CD14-positive monocyte (primary cell): ENCODE measurements at regions not wholly inside any gene's neighbourhood (a gene's known extent, or its start where the extent isn't known, plus 50 kb on each side); places are given as distances from the start of the nearest gene placed in this dataset.

Source experiments
- DNase-seq, 3 donors: peaks; one replicate each; pipeline ENCODE4 v3.0.0-alpha.2; 2011 to 2022
- H2AFZ ChIP-seq: 2 replicates; pipeline ENCODE4 v1.6.0; 2012; ENCODE audit warnings: mild to moderate bottlenecking, low read depth, low read length, inconsistent platforms; ENCODE audit not compliant: insufficient read depth, poor library complexity, severe bottlenecking
- H3K27ac ChIP-seq, 2 donors: 1 replicate in 1 of 2; 2 replicates in 1 of 2; pipeline ENCODE4 v1.5.1; 2012 to 2013; ENCODE audit warnings: low read length in 2 of 2, control low read depth in 1 of 2, inconsistent platforms in 1 of 2, low read depth in 1 of 2, mild to moderate bottlenecking in 1 of 2
- H3K27me3 ChIP-seq, 2 donors: one replicate each; pipeline versions ENCODE4 v1.6.0 to v1.6.1; 2011 to 2013; ENCODE audit warnings: low read length in 2 of 2; ENCODE audit not compliant: control insufficient read depth in 2 of 2, insufficient read depth in 2 of 2
- H3K36me3 ChIP-seq, 2 donors: replicated peaks in 1 of 2; 1 replicate in 1 of 2; 2 replicates in 1 of 2; pipeline versions ENCODE4 v1.5.1 to v1.6.1; 2012 to 2013; ENCODE audit warnings: low read length in 2 of 2, control low read depth in 1 of 2, inconsistent platforms in 1 of 2, mild to moderate bottlenecking in 1 of 2; ENCODE audit not compliant: insufficient read depth in 2 of 2, control insufficient read depth in 1 of 2
- H3K4me1 ChIP-seq, 2 donors: 1 replicate in 1 of 2; 2 replicates in 1 of 2; pipeline versions ENCODE4 v1.5.1 to v1.6.1; 2012 to 2013; ENCODE audit warnings: low read length in 2 of 2, control low read depth in 1 of 2, inconsistent platforms in 1 of 2, mild to moderate bottlenecking in 1 of 2, moderate library complexity in 1 of 2; ENCODE audit not compliant: insufficient read depth in 2 of 2, control insufficient read depth in 1 of 2
- H3K4me2 ChIP-seq: replicated peaks from 2 replicates; pipeline ENCODE3; 2012; ENCODE audit warnings: low read length, moderate library complexity, mild to moderate bottlenecking; ENCODE audit not compliant: poor library complexity, severe bottlenecking; ENCODE audit errors: extremely low read depth
- H3K4me3 ChIP-seq, 3 experiments: fragments of 200-600 bp in 1 of 3; sonication (generic) in 1 of 3; replicated peaks in 1 of 3; 1 replicate in 2 of 3; 2 replicates in 1 of 3; pipeline ENCODE4 v1.5.1; 2011 to 2013; ENCODE audit warnings: low read length in 3 of 3, mild to moderate bottlenecking in 3 of 3, control low read depth in 2 of 3, low read depth in 2 of 3, inconsistent platforms in 1 of 3, moderate library complexity in 1 of 3
- H3K79me2 ChIP-seq: 2 replicates; pipeline ENCODE4 v1.6.0; 2012; ENCODE audit warnings: mild to moderate bottlenecking, control low read depth, inconsistent platforms, low read length, moderate library complexity; ENCODE audit not compliant: insufficient read depth
- H3K9ac ChIP-seq: 2 replicates; pipeline ENCODE4 v1.6.0; 2017; ENCODE audit warnings: low read length, mild to moderate bottlenecking; ENCODE audit not compliant: insufficient read depth, poor library complexity, severe bottlenecking
- H3K9me3 ChIP-seq, 2 donors: replicated peaks in 1 of 2; 1 replicate in 1 of 2; 2 replicates in 1 of 2; pipeline versions ENCODE4 v1.5.1 to v1.6.1; 2012 to 2013; ENCODE audit warnings: low read length in 2 of 2, control low read depth in 1 of 2; ENCODE audit not compliant: control insufficient read depth in 1 of 2, insufficient read depth in 1 of 2
- H4K20me1 ChIP-seq: 2 replicates; pipeline ENCODE4 v1.6.0; 2012; ENCODE audit warnings: mild to moderate bottlenecking, low read length, control low read depth, moderate library complexity; ENCODE audit not compliant: insufficient read depth
- H3K27ac Mint-ChIP-seq, 7 donors: one replicate each; pipeline ENCODE4 v1.8.0; 2020; ENCODE audit warnings: mild to moderate bottlenecking in 7 of 7, mixed read lengths in 7 of 7, moderate library complexity in 6 of 7, inconsistent platforms in 2 of 7
- H3K27me3 Mint-ChIP-seq, 3 donors: one replicate each; pipeline ENCODE4 v1.8.0; 2021 to 2022; ENCODE audit warnings: low read depth in 3 of 3, mild to moderate bottlenecking in 3 of 3, mixed read lengths in 3 of 3, moderate library complexity in 3 of 3, inconsistent platforms in 1 of 3
- H3K36me3 Mint-ChIP-seq, 2 donors: one replicate each; pipeline ENCODE4 v1.8.0; 2020; ENCODE audit warnings: mixed read lengths in 2 of 2, inconsistent platforms in 1 of 2, mild to moderate bottlenecking in 1 of 2
- H3K4me1 Mint-ChIP-seq: one replicate; pipeline ENCODE4 v1.8.0; 2020; ENCODE audit warnings: mild to moderate bottlenecking, mixed read lengths
- H3K4me3 Mint-ChIP-seq, 2 donors: one replicate each; pipeline ENCODE4 v1.8.0; 2020; ENCODE audit warnings: mild to moderate bottlenecking in 2 of 2, mixed read lengths in 2 of 2, moderate library complexity in 1 of 2
- H3K9me3 Mint-ChIP-seq, 7 donors: one replicate each; pipeline ENCODE4 v1.8.0; 2020 to 2022; ENCODE audit warnings: mixed read lengths in 7 of 7, mild to moderate bottlenecking in 6 of 7, moderate library complexity in 6 of 7, inconsistent platforms in 2 of 7
- WGBS: methylation state at CpG from one replicate; pipeline ENCODE4 v1.1.5; 2013; ENCODE audit warnings: missing lambda C conversion rate; ENCODE audit not compliant: insufficient coverage; 5-methylcytosine and 5-hydroxymethylcytosine counted together
- intact Hi-C, 2 donors: fragments of 100-400 bp; cut with micrococcal nuclease; formaldehyde crosslinking; loops; one replicate each; pipeline versions ENCODE4 v1.15.0 to v1.15.1; 2023
- TF ChIP-seq, protein P1 (sequence below): fragments of 200-600 bp; IDR thresholded peaks from one replicate; pipeline ENCODE4 v1.8.0; 2022; ENCODE audit warnings: antibody characterized with exemption, mild to moderate bottlenecking

DNA sequence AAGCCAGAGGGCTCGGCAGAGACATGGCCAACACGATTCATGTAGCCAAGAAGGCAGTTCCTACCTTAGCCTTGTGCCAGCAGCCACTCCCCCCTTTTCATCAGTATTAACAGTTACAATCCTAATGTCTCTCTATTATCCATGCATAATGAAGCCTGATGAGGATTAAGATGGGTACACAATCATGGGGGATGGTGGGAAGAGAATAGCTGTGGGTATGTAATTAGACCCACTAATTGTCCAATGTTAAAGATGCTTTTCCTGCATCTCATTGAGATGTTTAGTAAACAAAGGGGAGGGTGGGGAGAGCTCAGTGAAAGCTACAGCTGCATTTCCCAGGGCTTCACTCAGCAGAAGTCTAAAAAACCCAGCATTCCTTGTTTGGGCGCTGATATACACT lies 70.4 kb upstream of the CMKLR1 start:
- no peak for DNase-seq
- no peak overlapping the region for H3K4me2 ChIP-seq
- WGBS: no CpG with 5 or more reads among the region's 3 CpGs
- TF ChIP-seq, protein P1, sequence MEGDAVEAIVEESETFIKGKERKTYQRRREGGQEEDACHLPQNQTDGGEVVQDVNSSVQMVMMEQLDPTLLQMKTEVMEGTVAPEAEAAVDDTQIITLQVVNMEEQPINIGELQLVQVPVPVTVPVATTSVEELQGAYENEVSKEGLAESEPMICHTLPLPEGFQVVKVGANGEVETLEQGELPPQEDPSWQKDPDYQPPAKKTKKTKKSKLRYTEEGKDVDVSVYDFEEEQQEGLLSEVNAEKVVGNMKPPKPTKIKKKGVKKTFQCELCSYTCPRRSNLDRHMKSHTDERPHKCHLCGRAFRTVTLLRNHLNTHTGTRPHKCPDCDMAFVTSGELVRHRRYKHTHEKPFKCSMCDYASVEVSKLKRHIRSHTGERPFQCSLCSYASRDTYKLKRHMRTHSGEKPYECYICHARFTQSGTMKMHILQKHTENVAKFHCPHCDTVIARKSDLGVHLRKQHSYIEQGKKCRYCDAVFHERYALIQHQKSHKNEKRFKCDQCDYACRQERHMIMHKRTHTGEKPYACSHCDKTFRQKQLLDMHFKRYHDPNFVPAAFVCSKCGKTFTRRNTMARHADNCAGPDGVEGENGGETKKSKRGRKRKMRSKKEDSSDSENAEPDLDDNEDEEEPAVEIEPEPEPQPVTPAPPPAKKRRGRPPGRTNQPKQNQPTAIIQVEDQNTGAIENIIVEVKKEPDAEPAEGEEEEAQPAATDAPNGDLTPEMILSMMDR: no peak
- no peak overlapping the region for H2AFZ ChIP-seq
- H3K36me3 Mint-ChIP-seq: no peaks in the 10 kb centered on the region
- H3K27me3 Mint-ChIP-seq: peaks cover 14 to 27% (median 14%) of the 10 kb centered on the region in 3 donors
- H3K27ac ChIP-seq: no peak overlapping the region
- intact Hi-C loops: no loop called here
- no peaks in the 10 kb centered on the region for H4K20me1 ChIP-seq
- H3K4me3 Mint-ChIP-seq: no peak overlapping the region
- no peak overlapping the region for H3K9ac ChIP-seq
- no peak overlapping the region for H3K27ac Mint-ChIP-seq
- H3K36me3 ChIP-seq: no peaks in the 10 kb centered on the region
- peaks cover 6 to 9% of the 10 kb centered on the region in 2 donors for H3K27me3 ChIP-seq
- H3K4me1 Mint-ChIP-seq: no peaks in the 10 kb centered on the region
- no peaks in the 10 kb centered on the region for H3K9me3 ChIP-seq
- H3K9me3 Mint-ChIP-seq: peaks cover 4 to 9% (median 6%) of the 10 kb centered on the region in 7 donors
- no peaks in the 10 kb centered on the region for H3K4me1 ChIP-seq
- H3K79me2 ChIP-seq: no peaks in the 10 kb centered on the region
- H3K4me3 ChIP-seq: no peak overlapping the region

GRCh38 chr12:108403952-108404351 lies 64.8 kb upstream of the CMKLR1 start:
- H4K20me1 ChIP-seq: no peaks in the 10 kb centered on the region
- no peaks in the 10 kb centered on the region for H3K79me2 ChIP-seq
- H3K4me1 Mint-ChIP-seq: no peaks in the 10 kb centered on the region
- no peak overlapping the region for H3K27ac Mint-ChIP-seq
- TF ChIP-seq, protein P1: no peak
- H3K4me2 ChIP-seq: no peak overlapping the region
- H3K36me3 Mint-ChIP-seq: no peaks in the 10 kb centered on the region
- H3K4me3 ChIP-seq: no peak overlapping the region
- DNase-seq: no peak
- no peak overlapping the region for H3K4me3 Mint-ChIP-seq
- H3K27me3 ChIP-seq: peaks cover 2 to 5% of the 10 kb centered on the region in 2 donors
- H3K36me3 ChIP-seq: no peaks in the 10 kb centered on the region
- H3K9me3 Mint-ChIP-seq: peaks cover 4 to 9% (median 5%) of the 10 kb centered on the region in 7 donors
- no peak overlapping the region for H3K27ac ChIP-seq
- H3K27me3 Mint-ChIP-seq: peaks cover 3 to 29% (median 10%) of the 10 kb centered on the region in 3 donors
- H3K9me3 ChIP-seq: no peaks in the 10 kb centered on the region
- intact Hi-C loops: no loop called here
- H3K4me1 ChIP-seq: no peaks in the 10 kb centered on the region
- no peak overlapping the region for H2AFZ ChIP-seq
- H3K9ac ChIP-seq: no peak overlapping the region
- 63% methylated on average over 2 of the region's 3 CpGs for WGBS
